ENCODE measurements at regions not wholly inside any gene's neighbourhood (a gene's known extent, or its start where the extent isn't known, plus 50 kb on each side); places are given as distances from the start of the nearest gene placed in this dataset.

- DNase-seq (ENCODE audit: low read depth) = peak; percentile 94
Measured at GRCh38 chr10:27611236-27611635, 107.1 kb downstream of the RAB18 start.

GRCh38 chr10:27611744-27612550, 107.8 kb downstream of the RAB18 start:
- TF ChIP-seq CTCF (conservative IDR thresholded peaks at IDR 0.05; ENCODE audit: low read length) = no peak
- peak; percentile 58 for DNase-seq (ENCODE audit: low read depth)
- H3K4me3 ChIP-seq (ENCODE audit: low read length) = peak overlapping the region; percentile 1; the same call in 1 of the 2 replicates

More at GRCh38 chr10:27611236-27611635, 107.1 kb downstream of the RAB18 start:
- no peak for TF ChIP-seq CTCF (conservative IDR thresholded peaks at IDR 0.05; ENCODE audit: low read length)
- peak overlapping the region; percentile 1; the same call in 1 of the 2 replicates for H3K4me3 ChIP-seq (ENCODE audit: low read length)

GRCh38 chr10:27612551-27613035, 108.5 kb downstream of the RAB18 start:
- no peak for TF ChIP-seq CTCF (conservative IDR thresholded peaks at IDR 0.05; ENCODE audit: low read length)
- no peak overlapping the region for H3K4me3 ChIP-seq (ENCODE audit: low read length)
- DNase-seq (ENCODE audit: low read depth) = peak; percentile 46

- no peak for TF ChIP-seq CTCF (conservative IDR thresholded peaks at IDR 0.05; ENCODE audit: low read length)
- H3K4me3 ChIP-seq (ENCODE audit: low read length) = no peak overlapping the region
- DNase-seq (ENCODE audit: low read depth) = no peak
Measured at GRCh38 chr10:27614776-27615175, 110.7 kb downstream of the RAB18 start.

- no peak for DNase-seq (ENCODE audit: low read depth)
- H3K4me3 ChIP-seq (ENCODE audit: low read length) = no peak overlapping the region
- no peak for TF ChIP-seq CTCF (conservative IDR thresholded peaks at IDR 0.05; ENCODE audit: low read length)
Measured at GRCh38 chr10:27618036-27618615, 114.0 kb downstream of the RAB18 start.

GRCh38 chr10:27618906-27619305, 114.8 kb downstream of the RAB18 start:
- TF ChIP-seq CTCF (conservative IDR thresholded peaks at IDR 0.05; ENCODE audit: low read length) = no peak
- peak; percentile 96 for DNase-seq (ENCODE audit: low read depth)
- H3K4me3 ChIP-seq (ENCODE audit: low read length) = no peak overlapping the region

GRCh38 chr10:27619329-27619728, 115.2 kb downstream of the RAB18 start:
- TF ChIP-seq CTCF (conservative IDR thresholded peaks at IDR 0.05; ENCODE audit: low read length) = no peak
- DNase-seq (ENCODE audit: low read depth) = no peak

More at GRCh38 chr10:27619329-27619728, 115.2 kb downstream of the RAB18 start:
- no peak overlapping the region for H3K4me3 ChIP-seq (ENCODE audit: low read length)
